ENCODE measurements at regions not wholly inside any gene's neighbourhood (a gene's known extent, or its start where the extent isn't known, plus 50 kb on each side); places are given as distances from the start of the nearest gene placed in this dataset.
A peak's percentile ranks its signal among the peaks of the same experiment; 100 is the strongest.

DNA sequence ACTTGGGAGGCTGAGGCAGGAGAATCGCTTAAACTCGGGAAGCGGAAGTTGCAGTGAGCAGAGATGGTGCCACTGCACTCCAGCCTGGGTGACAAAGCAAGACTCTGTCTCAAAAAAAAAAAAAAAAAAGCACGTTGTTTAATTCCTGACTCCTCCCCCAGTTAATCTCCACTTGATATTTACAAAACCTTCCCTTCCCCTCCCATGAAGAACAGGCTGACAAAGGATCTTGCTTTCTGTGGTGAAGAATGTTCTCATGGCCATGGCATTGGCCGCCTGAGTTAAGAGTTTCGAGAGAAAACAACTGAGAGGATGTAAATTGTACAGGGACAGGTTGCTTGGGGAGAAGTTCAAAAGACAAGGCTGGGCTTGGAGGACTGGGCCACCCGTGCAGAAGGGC is 168.2 kb upstream of the BCOR start:
- POLR2A ChIA-PET, result no interaction called here
- TF ChIP-seq, protein P1, sequence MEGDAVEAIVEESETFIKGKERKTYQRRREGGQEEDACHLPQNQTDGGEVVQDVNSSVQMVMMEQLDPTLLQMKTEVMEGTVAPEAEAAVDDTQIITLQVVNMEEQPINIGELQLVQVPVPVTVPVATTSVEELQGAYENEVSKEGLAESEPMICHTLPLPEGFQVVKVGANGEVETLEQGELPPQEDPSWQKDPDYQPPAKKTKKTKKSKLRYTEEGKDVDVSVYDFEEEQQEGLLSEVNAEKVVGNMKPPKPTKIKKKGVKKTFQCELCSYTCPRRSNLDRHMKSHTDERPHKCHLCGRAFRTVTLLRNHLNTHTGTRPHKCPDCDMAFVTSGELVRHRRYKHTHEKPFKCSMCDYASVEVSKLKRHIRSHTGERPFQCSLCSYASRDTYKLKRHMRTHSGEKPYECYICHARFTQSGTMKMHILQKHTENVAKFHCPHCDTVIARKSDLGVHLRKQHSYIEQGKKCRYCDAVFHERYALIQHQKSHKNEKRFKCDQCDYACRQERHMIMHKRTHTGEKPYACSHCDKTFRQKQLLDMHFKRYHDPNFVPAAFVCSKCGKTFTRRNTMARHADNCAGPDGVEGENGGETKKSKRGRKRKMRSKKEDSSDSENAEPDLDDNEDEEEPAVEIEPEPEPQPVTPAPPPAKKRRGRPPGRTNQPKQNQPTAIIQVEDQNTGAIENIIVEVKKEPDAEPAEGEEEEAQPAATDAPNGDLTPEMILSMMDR (IDR thresholded peaks at IDR 0.05; ENCODE audit: insufficient read depth, low read depth, low read length), result no peak
- no peaks in the 10 kb centered on the region for H3K36me3 ChIP-seq (ENCODE audit: control insufficient read depth, insufficient read depth, low read length)
- DNase-seq (ENCODE audit: low read depth), result no peak
- H3K4me3 ChIP-seq (ENCODE audit: low read depth, low read length), result no peak overlapping the region
- no peaks in the 10 kb centered on the region for H3K27me3 ChIP-seq (ENCODE audit: control insufficient read depth, insufficient read depth, low read length)
- CTCF ChIA-PET, result interaction anchor here (0.8 kb wide), 1 partner anchor 300 kb away, joined by 3 read pairs; no protein-coding TSS in a partner anchor

DNA sequence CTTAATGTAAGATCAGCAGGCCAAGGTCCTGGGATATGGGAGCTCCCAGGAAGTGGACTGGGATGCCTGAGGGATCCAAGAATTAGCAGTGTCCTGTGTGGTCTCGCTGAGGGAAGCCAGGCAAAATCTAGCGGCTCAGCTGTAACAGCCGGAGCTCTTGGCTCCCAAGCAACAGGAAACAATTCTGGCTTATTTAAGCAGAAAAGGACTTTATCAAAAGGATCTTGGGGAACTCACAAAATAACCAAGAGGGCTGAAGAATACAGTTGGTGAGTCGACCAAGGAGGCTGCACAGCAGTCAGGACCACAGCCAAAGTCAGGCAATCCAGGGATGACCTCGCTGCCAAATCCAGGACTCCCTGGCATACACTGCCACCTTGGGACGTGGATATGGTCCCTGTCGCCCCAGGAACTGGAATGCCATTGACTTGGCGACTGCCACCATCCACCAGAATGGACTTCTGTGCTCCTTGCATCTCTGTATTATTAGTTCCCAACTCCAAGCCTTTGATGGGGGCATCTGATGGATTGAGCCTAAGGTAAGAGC is 165.3 kb upstream of the BCOR start:
- Histone ChIP-seq H3K27me3 (ENCODE audit: control insufficient read depth, insufficient read depth, low read length) (no peaks in the 10 kb centered on the region), H3K4me3 (ENCODE audit: low read depth, low read length) (no peak overlapping the region), H3K36me3 (ENCODE audit: control insufficient read depth, insufficient read depth, low read length) (no peaks in the 10 kb centered on the region)
- DNase-seq (ENCODE audit: low read depth), result no peak
- POLR2A ChIA-PET, result interaction anchor here (0.5 kb wide), 1 partner anchor 148 kb away, joined by 7 read pairs; no protein-coding TSS in a partner anchor
- CTCF ChIA-PET, result interaction anchor here (0.6 to 1.1 kb wide), 3 partner anchors 158 to 626 kb away, joined by 3 to 4 read pairs (median 3); no protein-coding TSS in a partner anchor
- TF ChIP-seq, protein P1 (IDR thresholded peaks at IDR 0.05; ENCODE audit: insufficient read depth, low read depth, low read length), result no peak

DNA sequence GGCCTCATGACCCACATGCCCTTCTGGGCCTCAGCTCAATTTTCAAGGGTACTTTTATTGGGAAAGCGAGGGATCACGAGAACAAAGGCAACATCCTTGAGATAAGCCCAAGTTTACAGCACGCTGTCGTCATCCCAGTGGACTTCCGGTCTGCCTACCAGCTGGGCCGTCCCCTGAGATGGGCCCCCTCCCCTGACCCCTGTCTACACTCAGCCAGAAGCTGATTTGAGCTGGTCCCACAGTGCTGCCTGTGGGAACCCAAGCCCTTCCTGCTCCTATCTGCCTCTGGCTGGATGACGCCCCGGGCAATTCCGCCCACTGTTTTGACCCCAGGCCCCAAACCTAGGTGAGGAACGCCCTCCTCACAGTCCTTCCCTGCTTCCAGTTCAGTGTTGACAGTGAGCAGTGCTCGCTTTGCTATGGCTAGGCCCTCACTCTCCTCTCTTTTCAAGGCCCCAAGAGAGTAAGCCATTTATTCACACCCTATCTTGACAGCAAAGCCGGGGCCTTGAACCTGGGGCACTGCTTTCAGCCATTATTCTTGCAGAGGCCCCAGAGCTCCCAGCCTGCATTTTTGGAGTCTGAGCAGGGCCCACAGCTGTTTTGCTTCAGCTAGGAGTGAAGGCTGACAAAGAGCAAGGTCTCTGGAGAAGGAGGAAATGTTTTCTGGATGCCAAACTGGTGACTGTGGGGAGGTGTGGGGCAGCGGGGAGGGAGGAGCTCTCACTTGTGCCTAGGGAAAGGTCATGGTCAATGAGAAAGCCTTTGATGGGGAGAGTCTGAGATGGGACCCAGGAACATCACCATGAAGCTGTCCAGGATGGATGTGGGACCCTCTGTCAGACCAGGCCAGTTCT is 164.6 kb upstream of the BCOR start:
- TF ChIP-seq, protein P1 (IDR thresholded peaks at IDR 0.05; ENCODE audit: insufficient read depth, low read depth, low read length), result no peak
- Histone ChIP-seq H3K36me3 (ENCODE audit: control insufficient read depth, insufficient read depth, low read length) (no peaks in the 10 kb centered on the region), H3K27me3 (ENCODE audit: control insufficient read depth, insufficient read depth, low read length) (no peaks in the 10 kb centered on the region), H3K4me3 (ENCODE audit: low read depth, low read length) (no peak overlapping the region)
- peak; percentile 16 for DNase-seq (ENCODE audit: low read depth)
- ChIA-PET CTCF (interaction anchor here (0.6 to 1.1 kb wide), 3 partner anchors 157 to 625 kb away, joined by 3 to 4 read pairs (median 3); no protein-coding TSS in a partner anchor), POLR2A (interaction anchor here (0.5 kb wide), 1 partner anchor 147 kb away, joined by 7 read pairs; no protein-coding TSS in a partner anchor)

DNA sequence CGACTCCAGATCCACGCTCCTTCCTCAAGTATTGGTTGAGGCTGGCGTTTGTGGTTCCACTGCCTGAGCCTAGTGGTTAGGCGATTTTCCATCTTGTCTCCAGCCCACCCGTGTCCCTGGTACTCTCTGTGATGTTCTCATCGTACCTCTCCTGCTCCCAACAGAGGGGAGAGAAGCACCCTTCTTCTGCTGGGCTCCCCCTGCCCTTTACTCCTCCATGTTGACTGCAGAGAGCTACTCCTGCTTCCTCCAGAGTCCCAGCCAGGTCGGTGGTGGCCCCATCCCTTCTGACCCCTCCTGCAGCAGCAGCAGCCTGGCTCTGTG is 164.0 kb upstream of the BCOR start:
- POLR2A ChIA-PET, result no interaction called here
- TF ChIP-seq, protein P1 (IDR thresholded peaks at IDR 0.05; ENCODE audit: insufficient read depth, low read depth, low read length), result no peak
- Histone ChIP-seq H3K4me3 (ENCODE audit: low read depth, low read length) (no peak overlapping the region), H3K27me3 (ENCODE audit: control insufficient read depth, insufficient read depth, low read length) (no peaks in the 10 kb centered on the region), H3K36me3 (ENCODE audit: control insufficient read depth, insufficient read depth, low read length) (no peaks in the 10 kb centered on the region)
- no peak for DNase-seq (ENCODE audit: low read depth)
- CTCF ChIA-PET, result no interaction called here

DNA sequence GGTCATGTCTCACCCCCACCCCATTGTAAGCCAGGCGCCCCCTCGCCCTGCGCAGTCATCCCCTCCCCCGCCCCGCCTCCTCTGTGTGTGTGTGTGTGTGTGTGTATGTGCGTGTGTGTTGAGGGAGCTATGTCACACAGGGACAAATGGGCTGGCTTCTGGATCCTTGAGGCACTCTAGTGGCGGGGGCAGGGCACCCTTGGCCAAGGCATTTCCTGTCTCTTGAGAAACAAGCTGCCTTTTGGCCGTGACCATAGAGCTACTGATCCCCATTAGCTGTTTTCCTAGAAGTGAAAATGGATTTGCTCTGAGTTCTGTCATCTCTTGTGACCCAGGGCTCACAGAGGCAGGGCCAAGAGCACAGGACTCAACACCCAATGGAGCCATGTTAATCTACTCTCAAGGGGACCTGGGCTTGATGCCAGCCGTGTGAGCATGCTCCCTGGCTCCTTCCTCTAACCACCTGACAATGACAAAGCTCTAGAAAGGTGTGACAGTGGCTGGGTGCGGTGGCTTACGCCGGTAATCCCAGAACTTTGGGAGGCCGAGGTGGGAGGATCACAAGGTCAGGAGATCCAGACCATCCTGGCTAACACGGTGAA is 162.5 kb upstream of the BCOR start:
- DNase-seq (ENCODE audit: low read depth), result no peak

More for the DNA sequence above, 162.5 kb upstream of the BCOR start:
- H3K27me3 ChIP-seq (ENCODE audit: control insufficient read depth, insufficient read depth, low read length), result no peaks in the 10 kb centered on the region
- ChIA-PET CTCF (interaction anchor here (0.7 kb wide), 1 partner anchor 101 kb away, joined by 4 read pairs; no protein-coding TSS in a partner anchor), POLR2A (interaction anchor here (0.6 kb wide), 1 partner anchor 148 kb away, joined by 5 read pairs; no protein-coding TSS in a partner anchor)
- TF ChIP-seq, protein P1 (IDR thresholded peaks at IDR 0.05; ENCODE audit: insufficient read depth, low read depth, low read length), result no peak
- H3K36me3 ChIP-seq (ENCODE audit: control insufficient read depth, insufficient read depth, low read length), result no peaks in the 10 kb centered on the region
- H3K4me3 ChIP-seq (ENCODE audit: low read depth, low read length), result no peak overlapping the region

Data from BJ (cell line).